Activated CD4-positive, CD25-positive, alpha-beta regulatory T cell treated with anti-CD3 and anti-CD28 coated beads, Interleukin-2, amount 50 U/mL, for 72 hours (primary cell): ENCODE measurements at regions not wholly inside any gene's neighbourhood (a gene's known extent, or its start where the extent isn't known, plus 50 kb on each side); places are given as distances from the start of the nearest gene placed in this dataset.
"Not testable (repeated sequence)": the region's sequence is repeated elsewhere in the genome, so short reads cannot be mapped to it uniquely, and the experiment has no call there.

Experiments
- DNase-seq: peaks from one replicate; pipeline ENCODE4 v3.0.0; 2021

GRCh38 chr6:26720663-26721218 is 61.2 kb upstream of the ZNF322 start:
- not testable (repeated sequence) for DNase-seq

GRCh38 chr6:26730019-26730766 is 70.6 kb upstream of the ZNF322 start:
- not testable (repeated sequence) for DNase-seq

DNA sequence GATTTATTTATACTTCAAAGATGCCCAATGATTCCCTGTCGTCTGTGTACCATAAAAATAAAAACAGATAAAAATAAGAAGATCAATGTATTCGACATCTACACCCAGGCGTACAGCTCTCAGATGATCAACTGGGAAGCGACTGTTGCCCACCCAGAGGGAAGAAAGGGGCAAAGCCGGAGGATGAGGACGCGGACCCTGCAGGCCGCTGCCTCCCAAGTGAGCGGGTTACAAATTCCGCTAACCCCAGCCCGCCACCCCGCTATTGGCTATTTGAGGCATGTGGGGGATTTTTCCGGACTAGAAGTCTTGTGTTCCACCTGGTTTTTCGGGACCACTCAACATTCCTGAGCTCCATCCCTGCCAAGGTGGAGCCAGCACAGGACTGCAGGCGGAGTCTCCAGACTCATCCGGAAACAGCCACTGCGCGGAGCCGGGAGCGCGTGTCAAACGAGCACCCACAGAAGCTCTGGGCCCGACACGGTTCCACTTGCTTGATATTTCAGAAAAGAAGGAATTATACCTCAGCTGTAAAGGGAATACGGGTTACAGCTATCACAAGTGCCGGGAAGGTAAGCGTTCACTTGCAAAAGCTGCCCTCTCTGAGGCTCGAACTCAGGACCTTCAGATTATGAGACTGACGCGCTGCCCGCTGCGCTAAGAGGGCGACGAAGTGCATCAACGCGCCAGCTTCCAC is 75.4 kb upstream of the ZNF322 start:
- DNase-seq = not testable (repeated sequence)

- DNase-seq = no peak
These were observed 80.3 kb upstream of the ZNF322 start for GRCh38 chr6:26739811-26740210.

GRCh38 chr6:26743157-26743821 is 83.7 kb upstream of the ZNF322 start:
- no peak for DNase-seq

- DNase-seq = no peak
These were observed 84.6 kb upstream of the ZNF322 start for GRCh38 chr6:26743941-26744699.

- not testable (repeated sequence) for DNase-seq
These were observed 85.3 kb upstream of the ZNF322 start for GRCh38 chr6:26744837-26745282.

- not testable (repeated sequence) for DNase-seq
These were observed 86.4 kb upstream of the ZNF322 start for GRCh38 chr6:26745964-26746363.

DNA sequence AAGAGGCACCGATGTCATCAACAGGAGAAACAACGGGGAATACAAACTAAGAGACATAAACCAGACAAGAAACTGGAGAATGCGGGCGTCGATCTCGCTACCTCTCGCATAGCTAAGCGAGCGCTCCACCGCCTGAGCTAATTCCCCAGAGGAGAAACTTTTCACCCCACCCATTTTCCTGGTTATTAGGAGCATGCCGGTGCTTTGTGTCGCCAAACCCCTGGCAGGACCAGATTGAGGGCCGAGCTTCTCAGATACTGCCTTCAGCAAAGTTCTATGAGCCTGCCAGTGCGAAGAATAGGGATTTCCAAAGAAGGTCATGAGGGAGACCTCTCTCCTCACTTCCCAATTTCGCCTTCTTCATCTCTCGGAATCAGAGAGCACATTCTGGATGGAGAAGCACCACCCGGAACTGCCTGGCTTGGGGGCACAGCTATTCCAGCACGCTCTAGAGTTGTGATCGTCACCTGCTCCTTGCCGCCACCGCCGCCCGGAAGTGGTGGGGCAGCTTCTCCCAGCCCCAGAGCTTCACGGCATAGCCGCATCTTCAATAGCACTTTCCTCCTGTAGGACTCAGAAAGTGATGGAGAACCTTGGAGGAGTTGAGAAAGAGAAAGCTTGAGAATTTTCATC is 89.7 kb upstream of the ZNF322 start:
- not testable (repeated sequence) for DNase-seq

DNA sequence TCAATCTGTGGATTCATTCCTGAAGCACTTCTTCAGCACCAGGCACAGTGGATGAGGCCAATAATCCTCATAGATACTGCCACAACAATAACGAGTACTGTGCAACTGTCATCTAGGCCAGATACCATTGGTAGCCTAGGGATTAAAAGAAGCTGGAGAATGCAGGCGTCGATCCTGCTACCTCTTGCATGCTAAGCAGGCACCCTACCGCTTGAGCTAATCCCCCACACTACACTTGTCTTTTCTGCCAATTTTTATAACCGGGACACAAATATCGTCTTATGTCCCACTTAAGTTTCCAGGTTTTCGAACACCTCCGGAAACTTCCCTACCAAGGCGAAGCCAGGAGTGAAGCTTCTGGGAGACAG is 90.2 kb upstream of the ZNF322 start:
- not testable (repeated sequence) for DNase-seq

GRCh38 chr6:26754212-26754611 is 94.7 kb upstream of the ZNF322 start:
- no peak for DNase-seq

- DNase-seq = not testable (repeated sequence)
These were observed 95.3 kb upstream of the ZNF322 start for GRCh38 chr6:26754801-26755200.

DNA sequence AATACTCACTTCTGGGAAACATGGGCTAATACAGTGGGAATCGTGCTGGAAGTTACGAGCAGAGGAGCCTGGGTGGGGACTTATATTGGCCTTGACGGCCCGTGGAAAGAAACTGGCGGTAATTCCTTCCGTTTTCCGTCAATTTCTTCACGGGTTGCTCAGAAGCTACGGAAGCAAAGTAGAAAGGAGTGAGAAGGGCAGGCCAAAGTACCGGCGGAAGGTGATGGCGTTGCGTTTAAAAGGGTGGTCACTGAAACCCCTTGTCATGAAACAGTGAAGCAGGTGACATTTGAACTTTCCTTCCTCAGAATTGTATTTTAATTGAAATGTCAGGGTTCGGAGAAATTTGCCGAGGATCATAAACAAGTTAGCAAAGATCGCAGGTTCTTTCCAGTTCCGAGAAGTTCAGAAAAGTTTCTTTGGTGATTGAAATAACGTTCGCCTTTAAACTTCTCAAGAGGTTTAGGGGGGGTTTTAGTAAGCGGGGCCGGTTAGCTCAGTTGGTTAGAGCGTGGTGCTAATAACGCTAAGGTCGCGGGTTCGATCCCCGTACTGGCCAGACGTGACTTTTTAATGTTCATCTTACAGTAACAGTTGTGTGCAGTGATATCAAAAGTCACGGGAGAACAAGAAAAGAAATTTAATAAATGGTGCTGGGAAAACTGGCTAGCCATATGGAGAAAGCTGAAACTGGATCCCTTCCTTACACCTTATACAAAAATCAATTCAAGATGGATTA is 96.7 kb upstream of the ZNF322 start:
- not testable (repeated sequence) for DNase-seq

- DNase-seq = not testable (repeated sequence)
These were observed 106.8 kb upstream of the ZNF322 start for GRCh38 chr6:26766203-26766902.

DNA sequence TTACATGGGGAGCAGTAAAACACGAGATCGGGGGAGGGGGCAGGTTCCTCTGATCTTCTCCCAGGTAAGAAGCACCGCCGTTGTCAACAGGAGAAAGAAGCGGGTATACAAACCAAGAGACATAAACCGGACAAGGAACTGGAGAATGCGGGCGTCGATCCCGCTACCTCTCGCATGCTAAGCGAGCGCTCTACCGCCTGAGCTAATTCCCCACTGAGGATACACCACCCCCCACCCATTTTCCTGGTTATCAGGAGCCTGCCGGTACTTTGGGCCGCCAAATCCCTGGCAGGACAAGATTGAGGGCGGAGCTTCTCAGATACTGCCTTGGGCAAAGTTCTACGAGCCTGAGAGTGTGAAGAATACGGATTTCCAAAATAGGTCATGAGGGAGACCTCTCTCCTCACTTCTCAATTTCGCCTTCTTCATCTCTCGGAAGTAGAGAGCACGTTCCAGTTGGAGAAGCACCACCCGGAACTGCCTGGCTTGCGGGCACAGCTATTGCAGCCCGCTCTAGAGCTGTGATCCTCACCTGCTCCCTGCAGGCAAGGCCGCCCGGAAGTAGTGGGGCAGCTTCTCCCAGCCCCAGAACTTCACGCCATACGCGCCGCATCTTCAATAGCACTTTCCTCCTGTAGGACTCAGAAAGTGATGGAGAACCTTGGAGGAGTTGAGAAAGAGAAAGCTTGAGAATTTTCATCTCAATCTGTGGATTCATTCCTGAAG is 111.6 kb upstream of the ZNF322 start:
- not testable (repeated sequence) for DNase-seq

DNA sequence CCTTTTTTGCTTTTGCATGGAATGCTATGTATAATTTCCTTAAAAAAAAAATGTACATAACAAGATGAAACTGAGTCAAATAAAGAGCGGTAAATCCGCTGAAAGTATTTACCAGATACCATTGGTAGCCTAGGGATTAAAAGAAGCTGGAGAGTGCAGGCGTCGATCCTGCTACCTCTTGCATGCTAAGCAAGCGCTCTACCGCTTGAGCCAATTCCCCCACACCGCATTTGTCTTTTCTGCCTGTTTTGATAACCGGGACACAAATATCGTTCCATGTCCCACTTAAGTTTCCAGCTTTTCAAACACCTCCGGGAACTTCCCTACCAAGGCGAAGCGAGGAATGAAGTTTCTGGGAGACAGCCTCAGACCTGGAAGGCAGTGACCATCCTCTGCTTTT is 113.9 kb upstream of the ZNF322 start:
- DNase-seq = not testable (repeated sequence)

GRCh38 chr6:26780563-26780962 is 121.0 kb upstream of the ZNF322 start:
- not testable (repeated sequence) for DNase-seq

- not testable (repeated sequence) for DNase-seq
These were observed 136.1 kb upstream of the ZNF322 start for GRCh38 chr6:26795474-26796307.
